Type B pancreatic cell (in vitro differentiated cells): ENCODE measurements at regions not wholly inside any gene's neighbourhood (a gene's known extent, or its start where the extent isn't known, plus 50 kb on each side); places are given as distances from the start of the nearest gene placed in this dataset.

ENCODE experiments used
- DNase-seq: peaks from one replicate; pipeline ENCODE4 v3.0.0; 2021; ENCODE audit warnings: mixed read lengths; ENCODE audit not compliant: unreplicated experiment; ENCODE audit errors: extremely low spot score
- H3K27ac Mint-ChIP-seq: 2 replicates; pipeline ENCODE4 v1.8.0; 2021; ENCODE audit warnings: mild to moderate bottlenecking, mixed read lengths
- H3K27me3 Mint-ChIP-seq: 2 replicates; pipeline ENCODE4 v1.8.0; 2021; ENCODE audit warnings: mixed read lengths
- H3K36me3 Mint-ChIP-seq: 2 replicates; pipeline ENCODE4 v1.8.0; 2021; ENCODE audit warnings: mixed read lengths
- H3K4me1 Mint-ChIP-seq: one replicate; pipeline ENCODE4 v1.8.0; 2021; ENCODE audit warnings: mixed read lengths; ENCODE audit not compliant: unreplicated experiment
- H3K4me3 Mint-ChIP-seq: 2 replicates; pipeline ENCODE4 v1.8.0; 2021; ENCODE audit warnings: mild to moderate bottlenecking, mixed read lengths
- H3K9me3 Mint-ChIP-seq: 2 replicates; pipeline ENCODE4 v1.8.0; 2021; ENCODE audit warnings: mixed read lengths
- TF ChIP-seq, protein P1 (sequence below): fragments of 200-600 bp; sonication (generic); conservative IDR thresholded peaks from 2 replicates; pipeline ENCODE4 v1.5.0; 2021; ENCODE audit warnings: antibody characterized with exemption, mild to moderate bottlenecking

DNA sequence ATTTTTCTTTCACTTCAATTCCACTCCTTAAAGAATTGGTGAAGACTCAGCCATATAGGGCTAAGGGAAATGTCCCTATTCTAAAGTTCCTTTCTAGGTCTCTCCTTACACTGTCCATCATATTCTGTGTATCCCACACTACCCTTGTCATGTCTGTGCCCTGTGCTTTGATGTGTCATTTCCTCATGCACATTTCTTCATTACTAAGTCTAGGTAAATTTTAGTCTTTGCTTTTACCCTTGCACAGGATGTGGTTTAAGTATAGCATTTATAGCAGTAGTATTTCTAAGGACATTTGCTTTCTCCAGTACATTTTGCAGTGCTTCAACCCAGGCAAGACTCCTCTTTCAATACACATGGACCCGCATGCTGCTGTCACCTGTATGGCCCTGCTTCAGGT is 221.5 kb upstream of the ACVR2A start:
- H3K4me3 Mint-ChIP-seq, result no peak overlapping the region
- H3K27ac Mint-ChIP-seq, result no peak overlapping the region
- H3K9me3 Mint-ChIP-seq, result no peaks in the 10 kb centered on the region
- H3K27me3 Mint-ChIP-seq, result no peaks in the 10 kb centered on the region
- DNase-seq, result no peak
- TF ChIP-seq, protein P1, sequence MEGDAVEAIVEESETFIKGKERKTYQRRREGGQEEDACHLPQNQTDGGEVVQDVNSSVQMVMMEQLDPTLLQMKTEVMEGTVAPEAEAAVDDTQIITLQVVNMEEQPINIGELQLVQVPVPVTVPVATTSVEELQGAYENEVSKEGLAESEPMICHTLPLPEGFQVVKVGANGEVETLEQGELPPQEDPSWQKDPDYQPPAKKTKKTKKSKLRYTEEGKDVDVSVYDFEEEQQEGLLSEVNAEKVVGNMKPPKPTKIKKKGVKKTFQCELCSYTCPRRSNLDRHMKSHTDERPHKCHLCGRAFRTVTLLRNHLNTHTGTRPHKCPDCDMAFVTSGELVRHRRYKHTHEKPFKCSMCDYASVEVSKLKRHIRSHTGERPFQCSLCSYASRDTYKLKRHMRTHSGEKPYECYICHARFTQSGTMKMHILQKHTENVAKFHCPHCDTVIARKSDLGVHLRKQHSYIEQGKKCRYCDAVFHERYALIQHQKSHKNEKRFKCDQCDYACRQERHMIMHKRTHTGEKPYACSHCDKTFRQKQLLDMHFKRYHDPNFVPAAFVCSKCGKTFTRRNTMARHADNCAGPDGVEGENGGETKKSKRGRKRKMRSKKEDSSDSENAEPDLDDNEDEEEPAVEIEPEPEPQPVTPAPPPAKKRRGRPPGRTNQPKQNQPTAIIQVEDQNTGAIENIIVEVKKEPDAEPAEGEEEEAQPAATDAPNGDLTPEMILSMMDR, result no peak
- no peaks in the 10 kb centered on the region for H3K4me1 Mint-ChIP-seq
- no peaks in the 10 kb centered on the region for H3K36me3 Mint-ChIP-seq

DNA sequence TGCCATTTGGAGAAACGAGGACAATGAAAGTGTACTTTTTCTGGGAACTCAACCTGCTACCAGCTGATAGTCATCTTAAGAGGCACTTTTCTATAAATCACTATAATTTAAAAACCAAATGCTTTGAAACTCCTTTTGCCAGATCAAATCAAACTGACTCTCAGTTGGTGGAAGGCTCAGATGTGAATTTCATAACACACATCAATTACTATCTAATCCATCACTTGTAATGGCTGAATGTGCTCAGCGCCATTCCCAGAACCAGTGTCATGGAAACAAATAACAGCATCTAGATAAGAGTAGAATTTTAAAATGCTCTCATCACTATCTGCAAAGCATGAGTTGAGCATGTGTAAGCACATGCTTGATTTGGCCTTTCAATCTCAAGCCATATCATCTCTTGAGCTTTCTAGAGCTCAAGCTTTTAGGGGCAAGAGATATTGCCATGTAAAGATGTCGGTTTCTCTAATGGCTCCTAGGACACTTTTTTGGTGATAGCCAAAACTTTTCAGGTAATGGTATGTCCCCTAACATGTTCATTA is 223.1 kb upstream of the ACVR2A start:
- DNase-seq, result no peak
- Mint-ChIP-seq H3K9me3 (no peaks in the 10 kb centered on the region), H3K4me1 (no peaks in the 10 kb centered on the region), H3K27me3 (no peaks in the 10 kb centered on the region), H3K4me3 (no peak overlapping the region), H3K27ac (no peak overlapping the region), H3K36me3 (no peaks in the 10 kb centered on the region)
- TF ChIP-seq, protein P1, result no peak

DNA sequence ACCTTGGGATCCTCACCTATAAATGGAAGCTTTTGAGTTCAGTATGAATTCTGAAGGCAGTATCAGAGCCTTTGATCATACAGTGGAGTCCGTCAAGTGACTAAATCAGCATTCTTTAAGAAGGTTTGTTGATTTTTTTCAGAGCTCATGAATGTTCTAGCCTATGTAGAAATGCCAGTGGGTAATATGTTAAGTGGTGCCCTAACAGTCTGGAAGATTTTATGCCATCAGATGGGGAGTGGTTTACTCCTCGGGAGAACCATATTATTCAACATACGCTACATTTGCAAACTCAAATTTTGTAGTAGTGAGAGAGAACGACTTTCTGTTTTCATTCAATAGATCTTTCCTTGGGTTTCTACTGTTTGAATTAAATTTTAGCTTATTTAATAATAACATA is 225.0 kb upstream of the ACVR2A start:
- H3K27me3 Mint-ChIP-seq, result no peaks in the 10 kb centered on the region
- H3K4me3 Mint-ChIP-seq, result no peak overlapping the region
- TF ChIP-seq, protein P1, result no peak
- H3K36me3 Mint-ChIP-seq, result no peaks in the 10 kb centered on the region
- no peak overlapping the region for H3K27ac Mint-ChIP-seq
- no peak for DNase-seq
- peaks cover 4% of the 10 kb centered on the region for H3K4me1 Mint-ChIP-seq
- no peaks in the 10 kb centered on the region for H3K9me3 Mint-ChIP-seq

DNA sequence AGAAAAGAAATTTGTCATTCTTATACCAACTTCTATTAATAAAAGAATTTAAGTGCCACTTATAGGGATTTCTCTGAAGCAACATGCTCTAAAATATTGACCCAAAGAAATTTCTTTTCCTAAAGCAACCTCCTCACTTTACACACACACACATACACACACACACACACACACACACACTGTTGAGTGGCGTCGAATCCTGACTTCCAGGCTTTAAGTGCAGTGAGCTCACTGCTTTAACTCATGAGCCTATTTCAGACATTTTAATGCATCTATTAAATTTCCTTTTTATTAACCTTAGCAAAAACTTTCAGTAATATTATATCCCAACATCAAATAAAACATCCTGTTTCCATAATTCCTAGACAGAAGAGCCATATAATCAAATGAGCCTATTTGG is 229.1 kb upstream of the ACVR2A start:
- no peaks in the 10 kb centered on the region for H3K27me3 Mint-ChIP-seq
- peaks cover 12% of the 10 kb centered on the region for H3K4me1 Mint-ChIP-seq
- no peak overlapping the region for H3K27ac Mint-ChIP-seq

DNA sequence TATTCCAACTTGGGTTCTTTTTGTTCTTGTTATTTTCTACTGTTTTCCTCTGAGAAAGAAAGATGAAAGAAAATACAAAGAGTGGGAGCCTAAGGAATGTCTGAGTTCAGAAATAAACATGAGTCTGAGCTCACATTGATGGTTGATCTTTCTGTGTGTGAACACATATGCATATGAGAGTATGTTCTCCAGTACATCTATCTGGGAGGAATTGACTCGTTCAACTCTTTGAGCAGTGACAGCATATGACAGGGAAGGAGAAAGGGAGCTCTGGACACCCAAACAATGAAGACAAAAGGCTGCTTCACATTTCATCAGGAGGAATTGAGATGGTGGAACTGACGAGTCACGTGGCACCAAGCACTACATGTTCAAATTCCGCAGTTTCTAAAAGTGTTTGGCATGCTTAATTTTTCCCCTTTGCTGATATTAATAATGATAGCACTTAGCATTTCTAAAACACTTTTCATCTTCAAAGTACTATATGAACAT is 229.8 kb upstream of the ACVR2A start:
- no peak for DNase-seq
- Mint-ChIP-seq H3K36me3 (no peaks in the 10 kb centered on the region), H3K9me3 (no peaks in the 10 kb centered on the region), H3K27ac (no peak overlapping the region), H3K27me3 (no peaks in the 10 kb centered on the region), H3K4me3 (no peak overlapping the region), H3K4me1 (peaks cover 12% of the 10 kb centered on the region)
- TF ChIP-seq, protein P1, result no peak

More for the DNA sequence above, 229.1 kb upstream of the ACVR2A start:
- Mint-ChIP-seq H3K36me3 (no peaks in the 10 kb centered on the region), H3K9me3 (no peaks in the 10 kb centered on the region), H3K4me3 (no peak overlapping the region)
- TF ChIP-seq, protein P1, result no peak
- DNase-seq, result no peak

DNA sequence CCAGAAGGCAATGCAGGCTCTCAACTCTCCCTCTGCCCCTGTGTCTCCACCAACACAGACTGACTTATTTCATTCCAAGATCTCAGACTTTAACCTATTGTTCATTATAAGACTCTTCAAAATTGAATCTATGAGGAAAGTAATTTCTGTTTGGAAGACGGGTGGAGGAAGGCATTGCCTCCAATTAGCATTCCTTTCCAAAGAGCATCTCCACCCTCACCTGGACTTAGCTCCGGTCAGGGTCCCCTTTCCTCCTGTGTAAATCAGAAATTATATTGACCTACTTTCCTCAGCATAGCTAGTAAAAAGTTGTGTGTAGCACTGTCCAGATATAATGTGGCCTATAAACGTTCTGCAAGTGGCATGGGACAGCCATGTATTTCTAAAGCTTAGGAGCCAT is 230.4 kb upstream of the ACVR2A start:
- TF ChIP-seq, protein P1, result no peak
- H3K36me3 Mint-ChIP-seq, result no peaks in the 10 kb centered on the region
- H3K4me1 Mint-ChIP-seq, result peaks cover 12% of the 10 kb centered on the region
- H3K9me3 Mint-ChIP-seq, result no peaks in the 10 kb centered on the region
- H3K27ac Mint-ChIP-seq, result no peak overlapping the region
- no peak for DNase-seq
- H3K27me3 Mint-ChIP-seq, result no peaks in the 10 kb centered on the region
- H3K4me3 Mint-ChIP-seq, result no peak overlapping the region
